ENCODE measurements at regions not wholly inside any gene's neighbourhood (a gene's known extent, or its start where the extent isn't known, plus 50 kb on each side); places are given as distances from the start of the nearest gene placed in this dataset.

GRCh38 chr2:223541546-223541945 lies 60.6 kb downstream of the SCG2 start:
- FAIRE-seq: no peak
- CTCF ChIA-PET: interaction anchor here (1.2 kb wide), 1 partner anchor 82 kb away, joined by 3 read pairs; no protein-coding TSS in a partner anchor
- no peak overlapping the region for H3K4me3 ChIP-seq
- POLR2A ChIA-PET: no interaction called here
- no peak for ATAC-seq
- H3K4me2 ChIP-seq: no peak overlapping the region
- no peak overlapping the region for H3K27ac ChIP-seq
- H3K9me3 ChIP-seq: no peaks in the 10 kb centered on the region
- DNase-seq (ENCODE audit: low read depth in 1 of 2, low spot score in 1 of 2): no peak
- 82% methylated on average over 2 of the region's 2 CpGs for WGBS (ENCODE audit: missing lambda C conversion rate)
- peaks cover 29% of the 10 kb centered on the region for H3K4me1 ChIP-seq
- no peak for TF ChIP-seq E2F6 (IDR thresholded peaks at IDR 0.05; ENCODE audit: borderline replicate concordance, low read depth)
- TF ChIP-seq CTCF (IDR thresholded peaks at IDR 0.05): no peak

- H3K4me3 ChIP-seq: no peak overlapping the region
- no peaks in the 10 kb centered on the region for H3K9me3 ChIP-seq
- peaks cover 29% of the 10 kb centered on the region for H3K4me1 ChIP-seq
- no peak overlapping the region for H3K27ac ChIP-seq
- H3K4me2 ChIP-seq: no peak overlapping the region
- no peak for FAIRE-seq
- POLR2A ChIA-PET: no interaction called here
- TF ChIP-seq MAFK (IDR thresholded peaks at IDR 0.05; ENCODE audit: partially characterized antibody): no peak
- TF ChIP-seq RFX5 (IDR thresholded peaks at IDR 0.05): no peak
- TF ChIP-seq FOXS1 (CRISPR knock-in tag; IDR thresholded peaks at IDR 0.05): no peak
- TF ChIP-seq RNF2 (IDR thresholded peaks at IDR 0.05; ENCODE audit: borderline replicate concordance, low read depth): no peak
- TF ChIP-seq MYC (IDR thresholded peaks at IDR 0.05; ENCODE audit: borderline replicate concordance, low read length): no peak
- no peak for TF ChIP-seq HOXB13 (CRISPR knock-in tag; IDR thresholded peaks at IDR 0.05; ENCODE audit: low read depth)
- no peak for TF ChIP-seq RAD21 (conservative IDR thresholded peaks at IDR 0.05 in 1 of 2, IDR thresholded peaks at IDR 0.05 in 1 of 2)
- TF ChIP-seq BCL3 (IDR thresholded peaks at IDR 0.05): no peak
- no peak for TF ChIP-seq HOXB5 (CRISPR knock-in tag; IDR thresholded peaks at IDR 0.05)
- TF ChIP-seq HOXA7 (CRISPR knock-in tag; IDR thresholded peaks at IDR 0.05): no peak
- TF ChIP-seq CTCF (IDR thresholded peaks at IDR 0.05): no peak
- TF ChIP-seq GATA3 (IDR thresholded peaks at IDR 0.05; ENCODE audit: borderline replicate concordance): no peak
- TF ChIP-seq ZFP36 (IDR thresholded peaks at IDR 0.05; ENCODE audit: borderline replicate concordance, partially characterized antibody): no peak
- no peak for TF ChIP-seq ATOH8 (CRISPR knock-in tag; IDR thresholded peaks at IDR 0.05; ENCODE audit: low read depth)
- no peak for TF ChIP-seq EHF (CRISPR knock-in tag; IDR thresholded peaks at IDR 0.05)
- TF ChIP-seq ELK1 (IDR thresholded peaks at IDR 0.05; ENCODE audit: low read depth, low read length): no peak
- no peak for ATAC-seq
- DNase-seq (ENCODE audit: low read depth in 1 of 2, low spot score in 1 of 2): no peak
- 92% methylated on average over 7 of the region's 7 CpGs for WGBS (ENCODE audit: missing lambda C conversion rate)
- CTCF ChIA-PET: interaction anchor here (0.8 kb wide), 1 partner anchor 15 kb away, joined by 3 read pairs; no protein-coding TSS in a partner anchor
Observed at GRCh38 chr2:223542501-223542900, 59.7 kb downstream of the SCG2 start.

Measured in A549 (cell line).